Thymus (tissue), 11 donors: ENCODE measurements at regions not wholly inside any gene's neighbourhood (a gene's known extent, or its start where the extent isn't known, plus 50 kb on each side); places are given as distances from the start of the nearest gene placed in this dataset.

Source experiments
- DNase-seq, 9 donors: peaks; one replicate each; pipeline ENCODE4 v3.0.0-alpha.2; 2013; ENCODE audit warnings: low spot score in 9 of 9, low read depth in 6 of 9, missing footprints in 1 of 9
- H3K27ac ChIP-seq, 2 donors: one replicate each; pipeline ENCODE4 v1.5.1; 2013; ENCODE audit warnings: control low read depth in 1 of 2, low read depth in 1 of 2, low read length in 1 of 2, mild to moderate bottlenecking in 1 of 2, moderate library complexity in 1 of 2
- H3K27me3 ChIP-seq, 2 donors: one replicate each; pipeline ENCODE4 v1.5.1; 2013; ENCODE audit warnings: low read length in 1 of 2; ENCODE audit not compliant: control insufficient read depth in 2 of 2, insufficient read depth in 1 of 2
- H3K36me3 ChIP-seq, 2 donors: one replicate each; pipeline ENCODE4 v1.5.1; 2013; ENCODE audit warnings: low read length in 1 of 2, mild to moderate bottlenecking in 1 of 2, moderate library complexity in 1 of 2; ENCODE audit not compliant: control insufficient read depth in 2 of 2, insufficient read depth in 2 of 2
- H3K4me1 ChIP-seq, 2 donors: one replicate each; pipeline ENCODE4 v1.5.1; 2013; ENCODE audit warnings: low read length in 2 of 2; ENCODE audit not compliant: control insufficient read depth in 2 of 2, insufficient read depth in 2 of 2
- H3K4me3 ChIP-seq, 2 donors: one replicate each; pipeline ENCODE4 v1.5.1; 2013; ENCODE audit warnings: low read length in 2 of 2, control low read depth in 1 of 2, mild to moderate bottlenecking in 1 of 2
- H3K9me3 ChIP-seq, 2 donors: one replicate each; pipeline ENCODE4 v1.5.1; 2013; ENCODE audit warnings: low read length in 1 of 2, mild to moderate bottlenecking in 1 of 2; ENCODE audit not compliant: control insufficient read depth in 2 of 2, insufficient read depth in 1 of 2
- WGBS: extraction: QIAGEN DNeasy Blood & Tissue Kit; methylation state at CpG from one replicate; pipeline ENCODE4 v1.1.7; 2013; 5-methylcytosine and 5-hydroxymethylcytosine counted together
- donor health status: healthy.

DNA sequence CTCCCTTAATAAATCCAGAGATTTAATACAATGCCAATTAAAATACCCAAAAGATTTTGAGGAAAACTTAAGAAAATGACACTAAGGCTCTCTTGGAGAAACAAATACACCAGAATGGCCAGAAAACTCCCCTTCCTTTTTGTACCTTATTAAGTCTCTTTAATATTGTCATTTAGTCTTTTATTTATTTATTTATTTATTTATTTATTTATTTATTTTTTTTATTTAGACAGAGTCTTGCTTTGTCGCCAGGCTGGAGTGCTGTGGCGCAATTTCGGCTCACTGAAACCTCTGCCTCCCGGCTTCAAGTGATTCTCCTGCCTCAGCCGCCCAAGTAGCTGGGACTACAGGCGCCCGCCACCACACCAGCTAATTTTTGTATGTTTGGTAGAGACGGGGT, 210.6 kb downstream of the DACT1 start:
- no peaks in the 10 kb centered on the region for H3K36me3 ChIP-seq
- no peak overlapping the region for H3K27ac ChIP-seq
- 97% methylated on average over 8 of the region's 8 CpGs for WGBS
- no peak overlapping the region for H3K4me3 ChIP-seq
- no peaks in the 10 kb centered on the region for H3K4me1 ChIP-seq
- no peak for DNase-seq
- H3K9me3 ChIP-seq: no peaks in the 10 kb centered on the region
- no peaks in the 10 kb centered on the region for H3K27me3 ChIP-seq

DNA sequence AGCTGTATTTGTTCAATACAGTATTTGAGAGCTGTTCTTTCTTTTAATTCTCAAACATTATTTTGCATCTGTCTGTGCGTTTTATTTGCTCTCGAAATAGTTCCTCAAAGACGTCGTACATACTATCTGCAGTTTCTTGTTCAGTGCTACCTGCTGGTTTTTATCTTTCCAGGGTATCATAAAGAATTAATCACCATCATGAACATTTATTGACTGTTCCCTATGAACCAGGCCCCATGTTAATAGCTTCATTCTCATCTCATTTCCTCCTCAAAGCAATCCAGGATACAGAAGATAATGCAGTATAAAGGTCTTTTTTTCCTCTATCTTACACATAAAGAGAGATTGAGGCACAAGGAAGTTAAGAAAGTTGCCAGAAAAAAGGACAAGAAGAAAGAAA, 211.8 kb downstream of the DACT1 start:
- no peaks in the 10 kb centered on the region for H3K36me3 ChIP-seq
- H3K27me3 ChIP-seq: no peaks in the 10 kb centered on the region
- DNase-seq: no peak
- H3K4me1 ChIP-seq: no peaks in the 10 kb centered on the region
- no peak overlapping the region for H3K27ac ChIP-seq
- no peaks in the 10 kb centered on the region for H3K9me3 ChIP-seq
- H3K4me3 ChIP-seq: no peak overlapping the region
- 97% methylated on average over 4 of the region's 4 CpGs for WGBS

DNA sequence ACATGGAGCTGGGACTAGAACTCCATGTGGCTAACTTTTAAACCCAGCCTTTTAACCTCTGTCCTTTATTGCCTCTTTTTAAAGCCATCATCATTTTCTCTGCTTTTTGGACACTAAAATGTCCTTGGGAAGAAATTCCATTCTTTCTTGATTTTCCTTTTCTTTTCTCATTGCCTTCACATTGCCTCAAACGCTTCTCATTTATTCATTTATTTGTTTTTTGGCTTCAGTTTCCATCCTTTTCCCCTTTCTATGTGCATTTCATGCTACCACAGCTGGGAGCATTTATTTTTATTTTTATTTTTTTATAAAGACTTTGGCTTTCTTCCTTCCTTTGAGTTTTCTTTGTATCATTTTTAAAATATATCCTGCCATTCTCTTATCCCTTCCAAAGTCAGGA, 212.2 kb downstream of the DACT1 start:
- Histone ChIP-seq H3K27me3 (no peaks in the 10 kb centered on the region), H3K4me1 (no peaks in the 10 kb centered on the region), H3K36me3 (no peaks in the 10 kb centered on the region), H3K4me3 (no peak overlapping the region), H3K27ac (no peak overlapping the region), H3K9me3 (no peaks in the 10 kb centered on the region)
- no peak for DNase-seq
- 90% methylated on average over 1 of the region's 1 CpG for WGBS

DNA sequence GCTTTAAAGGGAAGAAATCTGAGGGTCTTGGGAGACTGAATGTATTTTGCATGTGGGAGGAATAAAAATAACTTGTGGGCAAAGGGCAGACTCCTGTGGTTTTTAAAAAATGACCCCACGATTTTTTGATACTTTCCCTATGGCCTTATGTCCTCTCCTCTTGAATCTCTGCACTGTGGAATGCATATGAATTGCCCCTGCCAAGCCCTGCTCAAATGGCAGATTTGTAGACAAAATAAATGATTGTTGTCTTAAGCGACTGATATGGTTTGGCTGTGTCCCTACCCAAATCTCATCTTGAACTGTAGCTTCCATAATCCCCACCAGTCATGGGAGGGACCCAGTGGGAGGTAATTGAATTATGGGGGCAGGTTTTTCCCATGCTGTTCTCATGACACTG, 223.8 kb downstream of the DACT1 start:
- 92% methylated on average over 2 of the region's 2 CpGs for WGBS

DNA sequence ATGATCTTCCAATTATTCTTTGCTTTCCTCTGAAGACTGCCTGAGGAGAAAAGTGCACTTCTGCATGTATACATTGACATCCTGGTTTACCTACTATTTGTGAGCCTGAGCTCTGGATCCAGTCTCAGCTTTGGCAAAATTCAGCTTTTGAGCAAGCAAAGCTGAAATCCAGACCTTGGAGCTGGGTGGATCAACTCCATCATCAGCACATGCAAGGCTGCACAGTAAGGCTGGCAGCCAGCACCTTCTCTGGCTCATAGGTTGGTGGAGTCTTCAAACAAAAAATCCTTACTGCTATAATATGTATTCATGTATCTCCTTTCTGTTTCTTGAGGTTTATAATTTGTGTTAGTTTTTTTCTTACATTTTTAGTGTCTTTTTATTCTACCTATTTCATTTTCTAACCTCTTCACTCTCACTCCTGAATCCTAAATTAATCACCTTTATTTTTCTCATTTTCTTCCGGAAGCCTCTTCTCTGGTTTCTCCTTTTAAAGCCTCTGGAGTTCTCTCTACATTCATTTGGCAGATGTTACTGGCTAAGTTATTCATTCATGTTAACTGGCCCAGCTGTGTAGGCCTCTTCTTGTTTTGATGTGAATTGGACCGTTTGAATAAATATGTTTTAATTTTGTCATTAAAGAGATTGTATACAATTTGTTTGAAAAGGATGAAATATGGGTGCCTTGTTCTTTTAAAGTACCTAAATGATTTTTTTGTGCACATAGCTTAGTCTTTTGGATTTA, 224.8 kb downstream of the DACT1 start:
- Histone ChIP-seq H3K36me3 (no peaks in the 10 kb centered on the region), H3K4me3 (no peak overlapping the region), H3K4me1 (no peaks in the 10 kb centered on the region), H3K9me3 (peaks cover 0 to 10% of the 10 kb centered on the region in 2 donors), H3K27ac (no peak overlapping the region), H3K27me3 (no peaks in the 10 kb centered on the region)
- no peak for DNase-seq
- 97% methylated on average over 2 of the region's 2 CpGs for WGBS

More for the DNA sequence above, 223.8 kb downstream of the DACT1 start:
- H3K27me3 ChIP-seq: no peaks in the 10 kb centered on the region
- H3K4me1 ChIP-seq: no peaks in the 10 kb centered on the region
- no peak overlapping the region for H3K4me3 ChIP-seq
- no peak for DNase-seq
- no peak overlapping the region for H3K27ac ChIP-seq
- H3K36me3 ChIP-seq: no peaks in the 10 kb centered on the region
- H3K9me3 ChIP-seq: peaks cover 0 to 10% of the 10 kb centered on the region in 2 donors

DNA sequence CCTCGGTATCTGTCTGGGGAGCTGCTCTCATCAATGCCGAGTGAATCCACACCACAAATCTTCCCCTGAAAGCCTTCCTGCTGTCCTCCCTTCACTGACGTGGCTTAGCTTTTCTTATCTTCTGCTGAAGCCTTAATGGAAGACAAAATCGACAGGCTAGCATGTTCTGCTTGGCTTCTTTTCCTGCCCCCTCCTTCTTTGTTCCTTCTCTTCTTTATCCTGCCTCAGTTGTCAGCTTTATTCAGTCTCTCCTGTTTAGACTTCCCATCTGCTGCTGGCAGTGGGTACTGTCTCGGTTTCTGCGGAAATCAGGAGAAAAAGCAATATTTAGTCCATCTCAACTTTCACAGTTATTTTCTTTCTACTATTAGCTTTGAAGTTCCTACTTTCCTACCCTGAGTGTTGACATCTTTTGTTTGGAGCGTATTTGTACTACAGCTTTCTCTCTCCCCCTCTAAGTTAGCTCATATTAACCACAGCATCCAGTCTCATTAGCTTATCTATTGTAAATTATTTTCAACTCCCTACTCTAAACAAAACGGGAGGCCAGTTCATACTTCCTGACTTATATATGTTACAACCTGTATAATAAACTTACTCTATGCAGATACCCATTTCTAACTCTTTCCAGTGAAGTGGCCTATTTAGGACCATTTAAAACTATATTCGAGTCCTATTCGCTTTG, 226.0 kb downstream of the DACT1 start:
- no peak for DNase-seq
- Histone ChIP-seq H3K4me3 (no peak overlapping the region), H3K27ac (no peak overlapping the region), H3K4me1 (no peaks in the 10 kb centered on the region), H3K9me3 (peaks cover 0 to 10% of the 10 kb centered on the region in 2 donors), H3K36me3 (no peaks in the 10 kb centered on the region), H3K27me3 (no peaks in the 10 kb centered on the region)
- WGBS: 90% methylated on average over 10 of the region's 10 CpGs

DNA sequence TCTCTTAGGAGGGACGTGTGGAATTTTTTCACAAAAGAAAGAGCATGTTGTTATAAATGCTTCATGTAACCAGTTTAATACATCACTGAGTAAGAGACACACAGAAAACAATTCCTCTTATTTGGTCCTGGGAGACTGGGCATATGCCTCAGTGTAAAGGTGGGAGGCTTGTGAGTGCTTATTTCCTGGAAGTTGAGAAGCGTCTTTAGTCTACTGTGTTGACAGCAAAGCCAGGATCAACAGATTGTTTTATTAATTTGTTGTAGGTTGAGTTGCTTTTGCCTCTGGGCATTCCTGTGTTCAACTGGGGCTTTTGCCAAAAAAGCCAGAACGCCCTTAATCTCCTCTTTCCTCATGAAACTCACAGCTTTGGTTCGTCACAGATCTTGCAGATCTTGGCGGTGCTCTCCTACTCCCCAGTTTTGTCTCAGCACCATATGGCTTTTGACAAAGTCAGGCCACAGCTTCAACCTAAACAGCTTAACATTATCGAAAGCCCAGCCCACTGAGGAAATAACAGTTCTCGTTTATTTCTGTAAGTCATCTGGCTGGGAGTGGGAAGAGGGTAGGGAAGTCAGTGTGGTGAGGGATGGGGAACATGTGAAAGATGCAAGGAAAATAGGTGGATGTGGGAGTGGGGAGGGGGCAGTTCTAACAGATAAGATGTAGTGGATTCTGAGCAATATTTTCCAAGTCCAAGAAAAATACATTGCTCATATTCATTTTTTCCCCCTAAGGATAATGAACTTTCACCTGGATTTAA, 227.2 kb downstream of the DACT1 start:
- Histone ChIP-seq H3K4me3 (no peak overlapping the region), H3K27me3 (no peaks in the 10 kb centered on the region), H3K36me3 (no peaks in the 10 kb centered on the region), H3K27ac (peak overlapping the region in 1 of 2 donors; percentile 39), H3K4me1 (no peaks in the 10 kb centered on the region), H3K9me3 (peaks cover 0 to 5% of the 10 kb centered on the region in 2 donors)
- WGBS: 93% methylated on average over 7 of the region's 7 CpGs
- no peak for DNase-seq

DNA sequence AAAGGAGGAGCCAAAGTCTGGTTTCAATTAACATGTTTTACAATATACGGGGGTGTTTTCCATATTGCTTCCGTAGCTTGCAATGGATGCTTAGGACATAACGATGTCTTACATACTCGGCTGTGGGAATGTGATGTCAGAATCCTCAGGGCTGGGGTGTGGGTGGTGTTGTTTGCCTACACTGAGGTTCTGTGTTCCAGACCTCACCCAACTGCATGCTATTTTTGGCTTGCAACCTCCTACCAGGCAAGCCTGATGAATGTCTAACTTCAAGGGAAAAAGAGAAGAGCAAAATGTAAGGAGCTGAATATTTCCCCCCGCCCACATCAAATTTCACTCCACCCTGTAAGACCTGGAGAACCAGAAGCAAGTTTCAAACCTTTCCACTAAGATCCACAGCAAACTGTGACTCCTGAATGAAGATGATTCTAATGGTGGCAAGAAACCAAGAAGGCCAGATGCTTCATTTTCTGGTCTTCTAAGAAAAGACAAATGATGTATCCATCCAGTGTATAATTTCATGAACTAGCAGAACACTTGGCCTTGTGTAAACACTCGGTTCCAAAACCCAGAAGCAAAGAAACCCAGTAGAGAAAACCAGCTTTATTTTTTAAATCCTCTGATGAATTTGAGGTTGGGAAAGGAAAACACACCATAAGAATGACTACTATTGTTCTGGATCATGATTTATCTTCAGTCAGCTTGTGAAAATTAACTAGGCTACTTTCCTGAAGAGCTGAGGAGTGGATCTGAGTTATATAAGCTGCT, 227.9 kb downstream of the DACT1 start:
- H3K36me3 ChIP-seq: no peaks in the 10 kb centered on the region
- H3K4me1 ChIP-seq: no peaks in the 10 kb centered on the region
- no peak overlapping the region for H3K4me3 ChIP-seq
- no peaks in the 10 kb centered on the region for H3K9me3 ChIP-seq
- 96% methylated on average over 6 of the region's 6 CpGs for WGBS
- no peak overlapping the region for H3K27ac ChIP-seq
- no peak for DNase-seq
- no peaks in the 10 kb centered on the region for H3K27me3 ChIP-seq
